ENCODE measurements at regions not wholly inside any gene's neighbourhood (a gene's known extent, or its start where the extent isn't known, plus 50 kb on each side); places are given as distances from the start of the nearest gene placed in this dataset.

DNA sequence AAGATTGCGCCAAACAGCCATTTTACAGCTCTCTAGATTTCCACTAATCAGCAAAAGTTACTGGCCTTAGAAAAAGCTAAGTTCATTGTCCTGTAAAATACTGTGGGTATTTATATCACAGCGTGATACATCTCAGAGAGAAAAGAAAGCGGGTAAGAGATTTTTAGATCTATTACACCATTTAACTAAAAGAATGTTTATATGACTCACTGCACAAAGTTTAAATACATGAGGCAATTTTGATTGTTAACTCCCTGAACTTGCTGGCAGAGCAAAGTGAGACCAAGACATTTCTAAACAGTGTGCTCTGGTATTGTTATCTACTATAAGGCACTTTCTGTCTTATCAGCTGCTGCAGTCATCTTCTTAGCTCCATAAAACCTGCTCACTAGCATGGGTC is 314.3 kb downstream of the EPHA7 start:
- TF ChIP-seq, protein P1, sequence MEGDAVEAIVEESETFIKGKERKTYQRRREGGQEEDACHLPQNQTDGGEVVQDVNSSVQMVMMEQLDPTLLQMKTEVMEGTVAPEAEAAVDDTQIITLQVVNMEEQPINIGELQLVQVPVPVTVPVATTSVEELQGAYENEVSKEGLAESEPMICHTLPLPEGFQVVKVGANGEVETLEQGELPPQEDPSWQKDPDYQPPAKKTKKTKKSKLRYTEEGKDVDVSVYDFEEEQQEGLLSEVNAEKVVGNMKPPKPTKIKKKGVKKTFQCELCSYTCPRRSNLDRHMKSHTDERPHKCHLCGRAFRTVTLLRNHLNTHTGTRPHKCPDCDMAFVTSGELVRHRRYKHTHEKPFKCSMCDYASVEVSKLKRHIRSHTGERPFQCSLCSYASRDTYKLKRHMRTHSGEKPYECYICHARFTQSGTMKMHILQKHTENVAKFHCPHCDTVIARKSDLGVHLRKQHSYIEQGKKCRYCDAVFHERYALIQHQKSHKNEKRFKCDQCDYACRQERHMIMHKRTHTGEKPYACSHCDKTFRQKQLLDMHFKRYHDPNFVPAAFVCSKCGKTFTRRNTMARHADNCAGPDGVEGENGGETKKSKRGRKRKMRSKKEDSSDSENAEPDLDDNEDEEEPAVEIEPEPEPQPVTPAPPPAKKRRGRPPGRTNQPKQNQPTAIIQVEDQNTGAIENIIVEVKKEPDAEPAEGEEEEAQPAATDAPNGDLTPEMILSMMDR (IDR thresholded peaks at IDR 0.05; ENCODE audit: low read depth, low read length) = no peak
- no peak for TF ChIP-seq POLR2A (IDR thresholded peaks at IDR 0.05; ENCODE audit: extremely low read depth, insufficient read length)
- TF ChIP-seq, protein P2, sequence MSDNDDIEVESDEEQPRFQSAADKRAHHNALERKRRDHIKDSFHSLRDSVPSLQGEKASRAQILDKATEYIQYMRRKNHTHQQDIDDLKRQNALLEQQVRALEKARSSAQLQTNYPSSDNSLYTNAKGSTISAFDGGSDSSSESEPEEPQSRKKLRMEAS (IDR thresholded peaks at IDR 0.05; ENCODE audit: low read depth, low read length) = no peak
- no peak for TF ChIP-seq MYC (IDR thresholded peaks at IDR 0.05; ENCODE audit: low read depth, low read length)
